Hindlimb muscle (tissue), 1 donor: ENCODE measurements at regions not wholly inside any gene's neighbourhood (a gene's known extent, or its start where the extent isn't known, plus 50 kb on each side); places are given as distances from the start of the nearest gene placed in this dataset.
"Not testable (repeated sequence)": the region's sequence is repeated elsewhere in the genome, so short reads cannot be mapped to it uniquely, and the experiment has no call there.

ENCODE experiments used
- DNase-seq: peaks from one replicate; pipeline ENCODE4 v3.0.0-alpha.2; 2013

GRCh38 chr20:11700831-11701230 is 216.9 kb upstream of the BTBD3 start:
- DNase-seq, result no peak

- DNase-seq, result no peak
These were observed 214.8 kb upstream of the BTBD3 start for GRCh38 chr20:11702721-11703518.

- DNase-seq, result no peak
These were observed 212.2 kb upstream of the BTBD3 start for GRCh38 chr20:11705512-11705911.

- DNase-seq, result not testable (repeated sequence)
These were observed 209.5 kb upstream of the BTBD3 start for GRCh38 chr20:11708223-11708622.

- DNase-seq, result no peak
These were observed 206.5 kb upstream of the BTBD3 start for GRCh38 chr20:11711214-11711613.

- no peak for DNase-seq
These were observed 205.0 kb upstream of the BTBD3 start for GRCh38 chr20:11712639-11713160.

GRCh38 chr20:11714886-11715285 is 202.8 kb upstream of the BTBD3 start:
- no peak for DNase-seq

GRCh38 chr20:11716239-11716944 is 201.3 kb upstream of the BTBD3 start:
- no peak for DNase-seq

GRCh38 chr20:11716945-11717248 is 200.8 kb upstream of the BTBD3 start:
- no peak for DNase-seq

GRCh38 chr20:11717562-11717961 is 200.1 kb upstream of the BTBD3 start:
- DNase-seq, result no peak

GRCh38 chr20:11718474-11719094 is 199.1 kb upstream of the BTBD3 start:
- DNase-seq, result no peak

- DNase-seq, result no peak
These were observed 198.5 kb upstream of the BTBD3 start for GRCh38 chr20:11719153-11719552.

- DNase-seq, result no peak
These were observed 196.3 kb upstream of the BTBD3 start for GRCh38 chr20:11721411-11721810.

GRCh38 chr20:11724097-11724496 is 193.6 kb upstream of the BTBD3 start:
- DNase-seq, result no peak

GRCh38 chr20:11726026-11726425 is 191.7 kb upstream of the BTBD3 start:
- no peak for DNase-seq

- DNase-seq, result no peak
These were observed 190.0 kb upstream of the BTBD3 start for GRCh38 chr20:11727708-11728107.

- no peak for DNase-seq
These were observed 188.8 kb upstream of the BTBD3 start for GRCh38 chr20:11728937-11729336.

- DNase-seq, result no peak
These were observed 187.9 kb upstream of the BTBD3 start for GRCh38 chr20:11729806-11730205.

- DNase-seq, result no peak
These were observed 183.3 kb upstream of the BTBD3 start for GRCh38 chr20:11734431-11734830.

GRCh38 chr20:11738852-11739251 is 178.8 kb upstream of the BTBD3 start:
- no peak for DNase-seq

GRCh38 chr20:11740975-11741374 is 176.7 kb upstream of the BTBD3 start:
- DNase-seq, result no peak

GRCh38 chr20:11745145-11745544 is 172.5 kb upstream of the BTBD3 start:
- DNase-seq, result no peak

GRCh38 chr20:11748436-11748835 is 169.3 kb upstream of the BTBD3 start:
- no peak for DNase-seq

- DNase-seq, result no peak
These were observed 165.4 kb upstream of the BTBD3 start for GRCh38 chr20:11752336-11752735.
